ENCODE measurements at regions not wholly inside any gene's neighbourhood (a gene's known extent, or its start where the extent isn't known, plus 50 kb on each side); places are given as distances from the start of the nearest gene placed in this dataset.

GRCh38 chr14:85041618-85042017, 488.3 kb upstream of the FLRT2 start:
- Mint-ChIP-seq H3K9me3 (peaks cover 2% of the 10 kb centered on the region), H3K27me3 (ENCODE audit: low read depth) (no peaks in the 10 kb centered on the region), H3K36me3 (ENCODE audit: low read depth) (no peaks in the 10 kb centered on the region), H3K4me3 (no peak overlapping the region), H3K27ac (peak overlapping the region in 1 of 3 experiments; percentile 31), H3K4me1 (peaks cover 25% of the 10 kb centered on the region)
- TF ChIP-seq, protein P1, sequence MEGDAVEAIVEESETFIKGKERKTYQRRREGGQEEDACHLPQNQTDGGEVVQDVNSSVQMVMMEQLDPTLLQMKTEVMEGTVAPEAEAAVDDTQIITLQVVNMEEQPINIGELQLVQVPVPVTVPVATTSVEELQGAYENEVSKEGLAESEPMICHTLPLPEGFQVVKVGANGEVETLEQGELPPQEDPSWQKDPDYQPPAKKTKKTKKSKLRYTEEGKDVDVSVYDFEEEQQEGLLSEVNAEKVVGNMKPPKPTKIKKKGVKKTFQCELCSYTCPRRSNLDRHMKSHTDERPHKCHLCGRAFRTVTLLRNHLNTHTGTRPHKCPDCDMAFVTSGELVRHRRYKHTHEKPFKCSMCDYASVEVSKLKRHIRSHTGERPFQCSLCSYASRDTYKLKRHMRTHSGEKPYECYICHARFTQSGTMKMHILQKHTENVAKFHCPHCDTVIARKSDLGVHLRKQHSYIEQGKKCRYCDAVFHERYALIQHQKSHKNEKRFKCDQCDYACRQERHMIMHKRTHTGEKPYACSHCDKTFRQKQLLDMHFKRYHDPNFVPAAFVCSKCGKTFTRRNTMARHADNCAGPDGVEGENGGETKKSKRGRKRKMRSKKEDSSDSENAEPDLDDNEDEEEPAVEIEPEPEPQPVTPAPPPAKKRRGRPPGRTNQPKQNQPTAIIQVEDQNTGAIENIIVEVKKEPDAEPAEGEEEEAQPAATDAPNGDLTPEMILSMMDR (IDR thresholded peaks at IDR 0.05; ENCODE audit: unreplicated experiment in 3 of 3) = no peak

DNA sequence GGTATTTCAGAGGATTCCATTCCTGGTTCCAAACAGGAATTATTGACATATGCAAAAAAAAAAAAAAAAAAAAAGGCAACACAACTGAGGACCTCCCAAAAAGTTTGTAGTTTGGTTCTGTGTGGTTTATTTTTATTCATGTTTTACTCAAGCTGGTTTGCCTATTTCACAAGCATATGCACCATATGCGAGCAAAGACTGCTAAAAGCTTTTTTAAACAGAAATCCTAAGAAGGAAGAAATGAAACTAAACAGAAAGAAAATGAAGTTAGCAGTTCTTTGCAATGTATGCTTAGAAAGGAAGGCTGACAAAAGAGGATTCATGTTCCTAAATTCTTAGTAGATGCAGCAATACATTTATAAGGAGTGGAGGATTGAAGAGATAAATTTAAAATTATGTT, 487.6 kb upstream of the FLRT2 start:
- Mint-ChIP-seq H3K9me3 (peaks cover 5% of the 10 kb centered on the region), H3K4me1 (peaks cover 25% of the 10 kb centered on the region), H3K4me3 (no peak overlapping the region), H3K36me3 (ENCODE audit: low read depth) (no peaks in the 10 kb centered on the region), H3K27me3 (ENCODE audit: low read depth) (no peaks in the 10 kb centered on the region), H3K27ac (no peak overlapping the region)
- TF ChIP-seq, protein P1 (IDR thresholded peaks at IDR 0.05; ENCODE audit: unreplicated experiment in 3 of 3) = no peak

DNA sequence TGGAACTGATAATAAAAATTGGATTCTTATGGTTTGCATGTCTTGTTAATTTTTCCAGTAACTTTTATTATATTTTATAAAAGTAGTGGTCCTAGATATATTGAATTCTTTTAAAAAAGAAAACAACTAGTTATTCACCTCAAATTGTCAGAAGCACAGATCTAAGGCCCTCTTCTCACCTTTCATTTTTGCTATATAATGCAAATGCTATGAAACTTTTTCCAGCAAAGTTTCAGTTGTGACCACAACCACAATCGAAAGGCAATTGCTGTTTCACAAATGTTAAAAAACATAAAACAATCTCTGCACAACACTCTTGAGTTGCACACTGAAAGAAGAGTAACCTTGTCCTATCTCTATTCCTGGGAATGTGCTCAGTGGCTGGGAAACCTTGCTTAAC, 479.8 kb upstream of the FLRT2 start:
- Mint-ChIP-seq H3K27ac (no peak overlapping the region), H3K27me3 (ENCODE audit: low read depth) (no peaks in the 10 kb centered on the region), H3K36me3 (ENCODE audit: low read depth) (no peaks in the 10 kb centered on the region), H3K4me3 (no peak overlapping the region), H3K4me1 (no peaks in the 10 kb centered on the region), H3K9me3 (peaks cover 26% of the 10 kb centered on the region)
- TF ChIP-seq, protein P1 (IDR thresholded peaks at IDR 0.05; ENCODE audit: unreplicated experiment in 3 of 3) = no peak

DNA sequence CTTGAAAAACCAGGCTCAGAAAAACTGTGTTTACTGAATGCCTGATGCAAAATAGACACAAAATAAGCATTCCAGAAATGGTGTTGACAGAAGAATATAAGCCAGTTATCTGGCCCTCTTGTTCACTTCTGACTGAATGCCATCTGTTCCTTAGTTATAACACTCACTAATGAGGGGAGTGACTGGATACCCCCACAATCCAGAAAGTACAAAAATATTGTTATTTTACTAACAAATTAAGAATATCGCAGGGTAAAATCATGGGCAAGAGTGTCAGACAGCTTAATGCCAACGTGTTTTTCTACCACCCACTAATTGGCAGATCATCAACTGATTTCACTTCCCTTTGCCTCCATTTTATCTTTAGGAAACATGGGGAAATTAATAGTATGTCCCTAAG, 477.3 kb upstream of the FLRT2 start:
- TF ChIP-seq, protein P1 (IDR thresholded peaks at IDR 0.05; ENCODE audit: unreplicated experiment in 3 of 3) = no peak
- no peaks in the 10 kb centered on the region for H3K27me3 Mint-ChIP-seq (ENCODE audit: low read depth)
- H3K9me3 Mint-ChIP-seq = peaks cover 26% of the 10 kb centered on the region
- peaks cover 10% of the 10 kb centered on the region for H3K4me1 Mint-ChIP-seq
- no peak overlapping the region for H3K27ac Mint-ChIP-seq
- H3K36me3 Mint-ChIP-seq (ENCODE audit: low read depth) = no peaks in the 10 kb centered on the region
- H3K4me3 Mint-ChIP-seq = no peak overlapping the region

DNA sequence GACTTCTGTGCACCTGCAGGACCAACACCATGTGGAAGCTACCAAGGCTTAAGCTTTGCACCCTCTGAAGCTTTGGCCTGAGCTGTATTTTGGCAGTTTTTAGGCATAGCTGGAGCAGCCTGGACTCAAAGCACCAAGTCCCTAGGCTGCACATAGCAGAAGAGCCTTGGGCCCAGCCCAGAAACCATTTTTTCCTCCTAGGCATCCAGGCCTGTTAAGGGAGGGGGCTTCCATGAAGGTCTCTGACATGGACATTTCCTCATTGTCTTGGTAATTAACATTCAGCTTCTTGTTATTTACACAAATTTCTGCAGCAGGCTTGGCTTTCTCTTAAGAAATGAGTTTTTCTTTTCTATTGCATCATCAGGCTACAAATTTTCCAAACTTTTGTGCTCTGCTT, 475.8 kb upstream of the FLRT2 start:
- peaks cover 10% of the 10 kb centered on the region for H3K4me1 Mint-ChIP-seq
- peaks cover 26% of the 10 kb centered on the region for H3K9me3 Mint-ChIP-seq
- H3K27me3 Mint-ChIP-seq (ENCODE audit: low read depth) = no peaks in the 10 kb centered on the region
- no peaks in the 10 kb centered on the region for H3K36me3 Mint-ChIP-seq (ENCODE audit: low read depth)
- no peak overlapping the region for H3K27ac Mint-ChIP-seq
- no peak overlapping the region for H3K4me3 Mint-ChIP-seq
- TF ChIP-seq, protein P1 (IDR thresholded peaks at IDR 0.05; ENCODE audit: unreplicated experiment in 3 of 3) = no peak

GRCh38 chr14:85056267-85056666, 473.7 kb upstream of the FLRT2 start:
- Mint-ChIP-seq H3K9me3 (peaks cover 27% of the 10 kb centered on the region), H3K4me3 (no peak overlapping the region), H3K27me3 (ENCODE audit: low read depth) (no peaks in the 10 kb centered on the region), H3K36me3 (ENCODE audit: low read depth) (no peaks in the 10 kb centered on the region), H3K4me1 (peaks cover 10% of the 10 kb centered on the region), H3K27ac (no peak overlapping the region)
- TF ChIP-seq, protein P1 (IDR thresholded peaks at IDR 0.05; ENCODE audit: unreplicated experiment in 3 of 3) = no peak
